A549 (cell line): ENCODE measurements at regions not wholly inside any gene's neighbourhood (a gene's known extent, or its start where the extent isn't known, plus 50 kb on each side); places are given as distances from the start of the nearest gene placed in this dataset.

Source experiments
- ATAC-seq, 2 experiments: fragments of 200-7000 bp in 1 of 2; fragments of >200 bp in 1 of 2; cut with Nextera tagmentation in 1 of 2; cut with Tn5 transposase in 1 of 2; 3 replicates each; pipeline versions ENCODE4 v1.8.0 to v1.9.1; 2018 to 2020; ENCODE audit warnings: mild to moderate bottlenecking in 1 of 2, moderate library complexity in 1 of 2
- CTCF ChIA-PET: fragments of 300-600 bp; sonication (Branson Sonifier 250); formaldehyde crosslinking; extraction: SDS; loops from one replicate; lab custom pipeline; 2021; ENCODE audit warnings: antibody characterized with exemption, inconsistent platforms; lab: Yijun Ruan, JAX
- POLR2A ChIA-PET: fragments of 350-600 bp; formaldehyde crosslinking; extraction: SDS; loops from one replicate; lab custom pipeline; 2021; ENCODE audit warnings: antibody characterized with exemption, inconsistent platforms; lab: Yijun Ruan, JAX
- DNase-seq, 2 experiments: peaks; one replicate each; pipeline versions ENCODE4 v3.0.0 to v3.0.0-alpha.2; 2011 to 2016; ENCODE audit warnings: low read depth in 1 of 2, low spot score in 1 of 2
- FAIRE-seq: peaks from 2 replicates; lab custom pipeline; 2011; peaks lifted over from hg19 to GRCh38; lab: Jason Lieb, UNC
- H3K27ac ChIP-seq, 2 experiments: fragments of >200 bp; sonication (Bioruptor Twin); formaldehyde crosslinking; 3 replicates each; pipeline ENCODE4 v1.5.1; 2016 to 2017
- H3K4me1 ChIP-seq: fragments of >200 bp; sonication (Bioruptor Twin); formaldehyde crosslinking; 3 replicates; pipeline ENCODE4 v1.6.1; 2016
- H3K4me2 ChIP-seq: fragments of >200 bp; sonication (Bioruptor Twin); formaldehyde crosslinking; 3 replicates; pipeline ENCODE4 v1.6.1; 2016
- H3K4me3 ChIP-seq: fragments of >200 bp; sonication (Bioruptor Twin); formaldehyde crosslinking; 3 replicates; pipeline ENCODE4 v1.5.1; 2016
- H3K9me3 ChIP-seq: fragments of >200 bp; sonication (Bioruptor Twin); formaldehyde crosslinking; 3 replicates; pipeline ENCODE4 v1.6.1; 2016
- ATOH8 ChIP-seq: fragments of 250-450 bp; sonication (Bioruptor Pico); IDR thresholded peaks from 2 replicates; pipeline ENCODE4 v1.5.0; 2020; ENCODE audit warnings: low read depth, mild to moderate bottlenecking, moderate library complexity
- CBX2 ChIP-seq: fragments of 200-600 bp; sonication (generic); IDR thresholded peaks from 2 replicates; pipeline ENCODE4 v1.6.1; 2016; ENCODE audit warnings: low read depth, mild to moderate bottlenecking, borderline replicate concordance
- CEBPB ChIP-seq, 2 experiments: fragments of >200 bp in 1 of 2; sonication (Bioruptor Twin) in 1 of 2; formaldehyde crosslinking in 1 of 2; IDR thresholded peaks; 2 replicates each; pipeline ENCODE4 v1.6.1; 2012 to 2016
- CHD2 ChIP-seq: fragments of 150-350 bp; IDR thresholded peaks from 2 replicates; pipeline ENCODE4 v1.6.1; 2014; ENCODE audit warnings: low read length; ENCODE audit not compliant: partially characterized antibody
- CHD4 ChIP-seq: fragments of 200-600 bp; sonication (generic); IDR thresholded peaks from 2 replicates; pipeline ENCODE4 v1.6.1; 2016; ENCODE audit warnings: antibody characterized with exemption, mild to moderate bottlenecking, borderline replicate concordance
- E2F6 ChIP-seq: IDR thresholded peaks from 2 replicates; pipeline ENCODE4 v1.6.1; 2012; ENCODE audit warnings: low read depth, borderline replicate concordance
- EHMT2 ChIP-seq: fragments of 200-600 bp; sonication (generic); IDR thresholded peaks from 2 replicates; pipeline ENCODE4 v1.6.1; 2016; ENCODE audit warnings: antibody characterized with exemption, low read depth, mild to moderate bottlenecking, moderate library complexity
- EP300 ChIP-seq, 2 experiments: fragments of >200 bp; sonication (Bioruptor Twin); formaldehyde crosslinking; IDR thresholded peaks; 2 replicates in 1 of 2; 3 replicates in 1 of 2; pipeline ENCODE4 v1.6.1; 2016 to 2017
- FOSB ChIP-seq: fragments of 250-450 bp; sonication (Bioruptor Pico); IDR thresholded peaks from 2 replicates; pipeline ENCODE4 v1.5.0; 2020; ENCODE audit warnings: mild to moderate bottlenecking, moderate library complexity
- FOSL2 ChIP-seq, 2 experiments: fragments of 450-650 bp in 1 of 2; fragments of >200 bp in 1 of 2; sonication (Bioruptor Twin) in 1 of 2; formaldehyde crosslinking; IDR thresholded peaks; 2 replicates each; pipeline versions ENCODE4 v1.5.0 to v1.6.1; 2016 to 2020; ENCODE audit warnings: mild to moderate bottlenecking in 1 of 2, moderate library complexity in 1 of 2
- HEYL ChIP-seq: fragments of 250-450 bp; sonication (Bioruptor Pico); IDR thresholded peaks from 2 replicates; pipeline ENCODE4 v1.8.0; 2021; ENCODE audit warnings: mild to moderate bottlenecking, moderate library complexity
- HMGXB4 ChIP-seq: fragments of 250-450 bp; sonication (Bioruptor Pico); IDR thresholded peaks from 2 replicates; pipeline ENCODE4 v1.5.0; 2021; ENCODE audit warnings: mild to moderate bottlenecking, moderate library complexity, borderline replicate concordance
- HOXA7 ChIP-seq: fragments of 250-450 bp; sonication (Bioruptor Pico); IDR thresholded peaks from 2 replicates; pipeline ENCODE4 v1.5.0; 2020; ENCODE audit warnings: mild to moderate bottlenecking, moderate library complexity
- HOXB13 ChIP-seq: fragments of 250-450 bp; sonication (Bioruptor Pico); IDR thresholded peaks from 2 replicates; pipeline ENCODE4 v1.5.0; 2020; ENCODE audit warnings: low read depth, mild to moderate bottlenecking, moderate library complexity
- KDM1A ChIP-seq: fragments of 200-600 bp; sonication (generic); IDR thresholded peaks from 2 replicates; pipeline ENCODE4 v1.6.1; 2016; ENCODE audit warnings: low read depth, mild to moderate bottlenecking
- MAFK ChIP-seq: fragments of 450-650 bp; IDR thresholded peaks from 2 replicates; pipeline ENCODE4 v1.6.1; 2014; ENCODE audit not compliant: partially characterized antibody
- NFE2L2 ChIP-seq: fragments of 150-350 bp; conservative IDR thresholded peaks from 2 replicates; pipeline ENCODE4 v1.6.1; 2014; ENCODE audit warnings: low read length
- NPAS2 ChIP-seq: fragments of 250-450 bp; sonication (Bioruptor Pico); IDR thresholded peaks from 2 replicates; pipeline ENCODE4 v1.8.0; 2022; ENCODE audit warnings: mild to moderate bottlenecking, moderate library complexity, borderline replicate concordance
- NR3C1 ChIP-seq: fragments of >200 bp; sonication (Bioruptor Twin); formaldehyde crosslinking; IDR thresholded peaks from 3 replicates; pipeline ENCODE4 v1.6.1; 2017
- POLR2AphosphoS2 ChIP-seq: conservative IDR thresholded peaks from 2 replicates; pipeline ENCODE4 v1.6.1; 2012; ENCODE audit warnings: low read length, improper control_type of control experiment, inconsistent platforms
- RCOR1 ChIP-seq: fragments of 150-350 bp; IDR thresholded peaks from 2 replicates; pipeline ENCODE4 v1.6.1; 2014; ENCODE audit warnings: antibody characterized with exemption, low read length, low read depth
- SMC3 ChIP-seq: fragments of >200 bp; sonication (Bioruptor Twin); formaldehyde crosslinking; IDR thresholded peaks from 3 replicates; pipeline ENCODE4 v1.6.1; 2018; ENCODE audit warnings: inconsistent platforms
- SREBF2 ChIP-seq: fragments of 450-650 bp; IDR thresholded peaks from 2 replicates; pipeline ENCODE4 v1.6.1; 2014; ENCODE audit warnings: mild to moderate bottlenecking, moderate library complexity
- TFCP2L1 ChIP-seq: fragments of 250-450 bp; sonication (Bioruptor Pico); IDR thresholded peaks from 2 replicates; pipeline ENCODE4 v1.5.0; 2021; ENCODE audit warnings: mild to moderate bottlenecking
- TP53 ChIP-seq: fragments of 250-450 bp; sonication (Bioruptor Pico); IDR thresholded peaks from 2 replicates; pipeline ENCODE4 v1.5.0; 2021; ENCODE audit warnings: mild to moderate bottlenecking, moderate library complexity
- ZSCAN20 ChIP-seq: fragments of 250-450 bp; sonication (Bioruptor Pico); IDR thresholded peaks from 2 replicates; pipeline ENCODE4 v1.8.0; 2022; ENCODE audit warnings: mild to moderate bottlenecking, moderate library complexity
- WGBS: methylation state at CpG from one replicate; pipeline ENCODE4 v1.1.6; 2017; ENCODE audit errors: missing lambda C conversion rate; 5-methylcytosine and 5-hydroxymethylcytosine counted together
- TF ChIP-seq, protein P1 (sequence below): fragments of >200 bp; sonication (Bioruptor Twin); formaldehyde crosslinking; IDR thresholded peaks from 2 replicates; pipeline ENCODE4 v1.6.1; 2016
- TF ChIP-seq, protein P2 (sequence below): fragments of 150-350 bp; IDR thresholded peaks from 2 replicates; pipeline ENCODE4 v1.6.1; 2014; ENCODE audit warnings: low read depth, mild to moderate bottlenecking, low read length
- TF ChIP-seq, protein P3 (sequence below): fragments of >200 bp; sonication (Bioruptor Twin); formaldehyde crosslinking; IDR thresholded peaks from 3 replicates; pipeline ENCODE4 v1.5.1; 2016

GRCh38 chr6:120395330-120395729 is 939.0 kb downstream of the TBC1D32 start:
- DNase-seq (no peak), FAIRE-seq (no peak), ATAC-seq (no peak)
- Histone ChIP-seq H3K27ac (no peak overlapping the region), H3K4me3 (no peak overlapping the region), H3K4me2 (no peak overlapping the region), H3K9me3 (no peaks in the 10 kb centered on the region), H3K4me1 (no peaks in the 10 kb centered on the region)
- no peak for TF ChIP-seq KDM1A
- TF ChIP-seq CHD2, result no peak
- TF ChIP-seq NR3C1, result no peak
- TF ChIP-seq CEBPB (IDR thresholded peaks at IDR 0.05), result no peak
- no peak for TF ChIP-seq HMGXB4
- no peak for TF ChIP-seq CBX2
- TF ChIP-seq ATOH8 (CRISPR knock-in tag), result no peak
- TF ChIP-seq TFCP2L1 (CRISPR knock-in tag), result no peak
- no peak for TF ChIP-seq HOXA7
- TF ChIP-seq, protein P1, sequence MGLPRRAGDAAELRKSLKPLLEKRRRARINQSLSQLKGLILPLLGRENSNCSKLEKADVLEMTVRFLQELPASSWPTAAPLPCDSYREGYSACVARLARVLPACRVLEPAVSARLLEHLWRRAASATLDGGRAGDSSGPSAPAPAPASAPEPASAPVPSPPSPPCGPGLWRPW, result no peak
- TF ChIP-seq NPAS2 (CRISPR knock-in tag), result no peak
- TF ChIP-seq SMC3, result no peak
- no peak for TF ChIP-seq FOSB (CRISPR knock-in tag)
- TF ChIP-seq E2F6, result no peak
- no peak for TF ChIP-seq HEYL (CRISPR knock-in tag)
- no peak for TF ChIP-seq FOSL2 (IDR thresholded peaks at IDR 0.05)
- no peak for TF ChIP-seq FOSL2 (CRISPR knock-in tag; IDR thresholded peaks at IDR 0.05)
- TF ChIP-seq TP53, result no peak
- TF ChIP-seq CHD4, result no peak
- TF ChIP-seq, protein P2, sequence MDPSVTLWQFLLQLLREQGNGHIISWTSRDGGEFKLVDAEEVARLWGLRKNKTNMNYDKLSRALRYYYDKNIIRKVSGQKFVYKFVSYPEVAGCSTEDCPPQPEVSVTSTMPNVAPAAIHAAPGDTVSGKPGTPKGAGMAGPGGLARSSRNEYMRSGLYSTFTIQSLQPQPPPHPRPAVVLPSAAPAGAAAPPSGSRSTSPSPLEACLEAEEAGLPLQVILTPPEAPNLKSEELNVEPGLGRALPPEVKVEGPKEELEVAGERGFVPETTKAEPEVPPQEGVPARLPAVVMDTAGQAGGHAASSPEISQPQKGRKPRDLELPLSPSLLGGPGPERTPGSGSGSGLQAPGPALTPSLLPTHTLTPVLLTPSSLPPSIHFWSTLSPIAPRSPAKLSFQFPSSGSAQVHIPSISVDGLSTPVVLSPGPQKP, result no peak
- TF ChIP-seq HOXB13 (CRISPR knock-in tag), result no peak
- ChIA-PET CTCF (no interaction called here), POLR2A (no interaction called here)
- WGBS, result 9% methylated on average over 1 of the region's 1 CpG

GRCh38 chr6:120392941-120393340 is 941.3 kb downstream of the TBC1D32 start:
- TF ChIP-seq NFE2L2 (no peak), SMC3 (no peak), POLR2AphosphoS2 (no peak), HEYL (CRISPR knock-in tag) (no peak), EP300 (IDR thresholded peaks at IDR 0.05) (no peak), SREBF2 (no peak), ATOH8 (CRISPR knock-in tag) (no peak), ZSCAN20 (CRISPR knock-in tag) (no peak), RCOR1 (no peak), EHMT2 (no peak), MAFK (no peak)
- TF ChIP-seq, protein P3, sequence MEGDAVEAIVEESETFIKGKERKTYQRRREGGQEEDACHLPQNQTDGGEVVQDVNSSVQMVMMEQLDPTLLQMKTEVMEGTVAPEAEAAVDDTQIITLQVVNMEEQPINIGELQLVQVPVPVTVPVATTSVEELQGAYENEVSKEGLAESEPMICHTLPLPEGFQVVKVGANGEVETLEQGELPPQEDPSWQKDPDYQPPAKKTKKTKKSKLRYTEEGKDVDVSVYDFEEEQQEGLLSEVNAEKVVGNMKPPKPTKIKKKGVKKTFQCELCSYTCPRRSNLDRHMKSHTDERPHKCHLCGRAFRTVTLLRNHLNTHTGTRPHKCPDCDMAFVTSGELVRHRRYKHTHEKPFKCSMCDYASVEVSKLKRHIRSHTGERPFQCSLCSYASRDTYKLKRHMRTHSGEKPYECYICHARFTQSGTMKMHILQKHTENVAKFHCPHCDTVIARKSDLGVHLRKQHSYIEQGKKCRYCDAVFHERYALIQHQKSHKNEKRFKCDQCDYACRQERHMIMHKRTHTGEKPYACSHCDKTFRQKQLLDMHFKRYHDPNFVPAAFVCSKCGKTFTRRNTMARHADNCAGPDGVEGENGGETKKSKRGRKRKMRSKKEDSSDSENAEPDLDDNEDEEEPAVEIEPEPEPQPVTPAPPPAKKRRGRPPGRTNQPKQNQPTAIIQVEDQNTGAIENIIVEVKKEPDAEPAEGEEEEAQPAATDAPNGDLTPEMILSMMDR, result no peak
- 9% methylated on average over 2 of the region's 2 CpGs for WGBS
- ChIA-PET CTCF (no interaction called here), POLR2A (no interaction called here)
- Histone ChIP-seq H3K4me2 (no peak overlapping the region), H3K4me3 (no peak overlapping the region), H3K9me3 (no peaks in the 10 kb centered on the region), H3K27ac (no peak overlapping the region), H3K4me1 (no peaks in the 10 kb centered on the region)
- DNase-seq (no peak), ATAC-seq (no peak), FAIRE-seq (no peak)
